GM19035 (cell line): ENCODE measurements at regions not wholly inside any gene's neighbourhood (a gene's known extent, or its start where the extent isn't known, plus 50 kb on each side); places are given as distances from the start of the nearest gene placed in this dataset.

Experiments
- ATAC-seq: cut with Tn5 transposase; IDR thresholded peaks from one replicate; pipeline ENCODE4 v1.9.1; 2021; ENCODE audit not compliant: unreplicated experiment

DNA sequence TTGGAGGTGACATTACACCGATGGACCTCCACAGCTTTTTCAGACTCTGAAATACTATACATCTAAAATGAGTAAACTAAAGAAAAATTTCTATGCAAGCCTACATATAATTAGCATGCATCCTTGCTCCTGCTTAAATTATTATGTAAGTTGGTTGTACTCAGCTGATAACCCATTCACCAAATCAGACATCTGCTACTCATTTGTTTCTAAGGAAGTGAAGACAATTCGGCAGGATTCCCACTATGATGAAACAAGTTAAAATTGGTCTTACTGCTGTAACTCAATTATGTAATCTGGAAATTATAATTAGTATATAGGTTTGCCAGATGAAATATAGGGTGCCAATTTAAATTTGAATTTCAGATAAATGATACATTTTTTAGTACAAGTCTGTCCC is 59.5 kb upstream of the FGF13 start:
- ATAC-seq: no peak

DNA sequence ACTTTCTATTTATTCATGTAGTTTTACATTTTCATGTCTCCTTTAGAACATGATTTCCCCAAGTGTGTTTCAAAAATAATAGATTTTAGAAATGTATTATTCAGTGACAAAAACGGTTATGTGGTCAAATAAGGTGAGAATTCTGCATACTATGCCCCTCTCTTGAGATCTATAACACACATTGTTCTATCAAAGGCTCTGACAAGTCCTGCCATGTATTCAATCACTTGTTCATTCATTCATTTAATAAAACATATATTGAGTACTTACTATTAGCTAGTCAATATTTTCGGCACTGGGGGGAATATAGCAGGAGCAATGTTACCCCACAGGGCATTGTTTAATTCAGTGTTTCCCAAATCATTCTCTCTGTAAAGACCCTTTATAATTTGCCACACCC is 58.4 kb upstream of the FGF13 start:
- no peak for ATAC-seq

DNA sequence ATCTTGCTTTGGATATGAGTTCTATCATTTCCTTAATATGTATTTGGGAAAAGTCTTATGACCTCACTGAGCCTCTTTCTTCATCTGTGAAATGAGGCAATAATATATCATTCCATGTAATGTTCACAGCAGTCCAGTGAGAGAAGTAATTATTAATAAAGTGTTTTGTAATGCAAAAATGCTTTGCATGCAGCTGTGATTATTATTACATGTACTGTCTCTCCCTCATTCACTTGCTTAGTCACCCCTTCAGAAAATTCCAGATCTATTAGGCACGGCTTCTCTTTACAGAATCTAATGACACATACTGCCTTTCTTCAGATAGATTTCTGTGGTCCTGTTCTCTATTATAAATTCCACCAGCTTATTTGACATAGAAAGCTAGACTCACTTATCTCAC is 53.5 kb upstream of the FGF13 start:
- no peak for ATAC-seq

DNA sequence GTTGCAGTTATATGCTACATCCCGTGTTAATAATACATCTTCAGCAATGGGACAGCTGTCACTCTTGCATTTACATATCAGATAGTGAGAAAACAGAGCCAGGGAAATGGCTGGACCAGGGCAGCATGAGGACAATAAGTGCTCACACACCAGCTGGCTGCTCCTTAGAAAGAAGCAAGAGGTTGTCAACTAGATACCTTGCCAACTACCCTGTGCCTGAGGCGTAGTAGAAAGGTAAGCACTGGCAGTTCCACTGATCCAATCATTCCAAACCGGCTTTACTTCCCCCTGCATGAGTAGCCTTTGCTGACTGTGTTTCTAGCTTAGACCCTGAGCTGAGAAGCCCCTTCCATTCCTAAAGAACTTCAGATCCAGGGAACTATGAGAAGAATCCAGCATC is 52.2 kb upstream of the FGF13 start:
- ATAC-seq: no peak

DNA sequence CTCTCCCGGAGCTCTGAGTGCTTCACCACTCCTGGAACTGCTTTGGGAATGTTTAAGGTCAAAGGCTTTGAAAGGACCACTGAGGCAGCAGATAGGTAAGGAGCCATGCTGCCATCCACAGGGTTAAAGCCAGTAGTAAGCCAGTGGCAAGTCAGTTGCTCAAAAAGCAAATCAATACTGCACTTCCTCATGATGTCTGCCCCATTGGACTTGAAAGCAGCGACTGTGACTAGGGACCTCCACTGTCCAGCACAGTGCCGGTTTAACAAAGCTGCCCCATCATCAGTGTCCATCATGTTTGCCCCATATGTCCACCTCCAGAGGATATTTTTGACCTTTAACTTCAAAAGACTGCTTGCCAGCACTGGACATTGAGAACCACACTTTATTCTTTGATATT is 49.9 kb upstream of the FGF13 start:
- ATAC-seq: no peak
